H1 (cell line): ENCODE measurements at regions not wholly inside any gene's neighbourhood (a gene's known extent, or its start where the extent isn't known, plus 50 kb on each side); places are given as distances from the start of the nearest gene placed in this dataset.

Experiments
- CTCF ChIA-PET: fragments of 300-600 bp; sonication (Branson Sonifier 250); formaldehyde crosslinking; loops from one replicate; lab custom pipeline; 2021; ENCODE audit not compliant: partially characterized antibody; lab: Charles Lee
- POLR2A ChIA-PET: fragments of 300-600 bp; sonication (Branson Sonifier 250); formaldehyde crosslinking; loops from one replicate; lab custom pipeline; 2021; ENCODE audit warnings: inconsistent platforms; ENCODE audit not compliant: partially characterized antibody; lab: Charles Lee
- DNase-seq, 2 experiments: peaks; one replicate each; pipeline versions ENCODE4 v3.0.0 to v3.0.0-alpha.2; 2010 to 2022; ENCODE audit warnings: low spot score in 2 of 2, low read depth in 1 of 2, mixed read lengths in 1 of 2
- FAIRE-seq: peaks from 2 replicates; lab custom pipeline; 2011; peaks lifted over from hg19 to GRCh38; lab: Jason Lieb, UNC
- H2AFZ ChIP-seq: 2 replicates; pipeline ENCODE4 v1.8.1; 2012; ENCODE audit warnings: low read length, inconsistent platforms
- H2AK5ac ChIP-seq: 2 replicates; pipeline ENCODE4 v1.6.1; 2013; ENCODE audit warnings: low read depth, low read length
- H2BK120ac ChIP-seq: replicated peaks from 2 replicates; pipeline ENCODE3; 2013; ENCODE audit warnings: low read depth, low read length, inconsistent platforms
- H2BK12ac ChIP-seq: 2 replicates; pipeline ENCODE4 v1.6.1; 2013; ENCODE audit warnings: low read depth, low read length
- H2BK15ac ChIP-seq: 2 replicates; pipeline ENCODE4 v1.6.1; 2013; ENCODE audit warnings: low read length
- H2BK20ac ChIP-seq: 2 replicates; pipeline ENCODE4 v1.6.1; 2013; ENCODE audit warnings: low read length
- H2BK5ac ChIP-seq: 2 replicates; pipeline ENCODE4 v1.6.1; 2013; ENCODE audit warnings: low read depth, low read length
- H3K14ac ChIP-seq: 2 replicates; pipeline ENCODE4 v1.6.1; 2013; ENCODE audit warnings: inconsistent platforms; ENCODE audit not compliant: insufficient read length
- H3K18ac ChIP-seq: 2 replicates; pipeline ENCODE4 v1.6.1; 2013; ENCODE audit warnings: low read length; ENCODE audit errors: extremely low read depth
- H3K23ac ChIP-seq: 2 replicates; pipeline ENCODE4 v1.6.1; 2013; ENCODE audit warnings: inconsistent platforms; ENCODE audit not compliant: insufficient read length
- H3K23me2 ChIP-seq: 2 replicates; pipeline ENCODE4 v1.6.1; 2013; ENCODE audit warnings: low read depth, low read length
- H3K27ac ChIP-seq: 2 replicates; pipeline ENCODE4 v1.6.1; 2011; ENCODE audit warnings: low read depth, low read length, inconsistent platforms
- H3K27me3 ChIP-seq, 4 experiments: replicated peaks in 1 of 4; 1 replicate in 1 of 4; 2 replicates in 3 of 4; pipeline versions ENCODE4 v1.6.1 to v1.8.1; 2011 to 2013; ENCODE audit warnings: low read length in 3 of 4, mild to moderate bottlenecking in 3 of 4, inconsistent platforms in 2 of 4, mixed read lengths in 2 of 4, moderate library complexity in 1 of 4; ENCODE audit not compliant: control insufficient read depth in 3 of 4, insufficient read depth in 3 of 4; ENCODE audit errors: extremely low read depth in 1 of 4
- H3K36me3 ChIP-seq, 4 experiments: 2 replicates each; pipeline versions ENCODE4 v1.6.1 to v1.8.1; 2011 to 2013; ENCODE audit warnings: mild to moderate bottlenecking in 4 of 4, low read length in 3 of 4, moderate library complexity in 2 of 4, control low read depth in 1 of 4, inconsistent platforms in 1 of 4; ENCODE audit not compliant: insufficient read depth in 4 of 4, control insufficient read depth in 2 of 4
- H3K4ac ChIP-seq: replicated peaks from 2 replicates; pipeline ENCODE3; 2013; ENCODE audit warnings: low read length, low read depth, mixed read lengths, inconsistent platforms; ENCODE audit not compliant: insufficient read length
- H3K4me1 ChIP-seq, 4 experiments: replicated peaks in 1 of 4; 1 replicate in 1 of 4; 2 replicates in 3 of 4; pipeline versions ENCODE4 v1.6.1 to v1.8.1; 2011 to 2013; ENCODE audit warnings: low read length in 3 of 4, inconsistent platforms in 2 of 4, mixed read lengths in 1 of 4; ENCODE audit not compliant: insufficient read depth in 4 of 4, control insufficient read depth in 3 of 4
- H3K4me2 ChIP-seq, 2 experiments: 2 replicates each; pipeline versions ENCODE4 v1.6.1 to v1.8.1; 2011 to 2013; ENCODE audit warnings: low read depth in 2 of 2, low read length in 2 of 2, control low read depth in 1 of 2, inconsistent platforms in 1 of 2, mild to moderate bottlenecking in 1 of 2; ENCODE audit not compliant: insufficient read depth in 1 of 2
- H3K4me3 ChIP-seq, 4 experiments: fragments of 200-600, 300-600 bp in 1 of 4; sonication (generic), shearing (Covaris generic), sonication (Bioruptor Twin) in 1 of 4; 2 replicates each; pipeline versions ENCODE4 v1.5.1 to v1.8.1; 2011 to 2016; ENCODE audit warnings: low read length in 4 of 4, low read depth in 3 of 4, control low read depth in 2 of 4, inconsistent platforms in 2 of 4, mild to moderate bottlenecking in 2 of 4, mixed read lengths in 1 of 4, moderate library complexity in 1 of 4; ENCODE audit not compliant: insufficient read depth in 2 of 4; ENCODE audit errors: extremely low read depth in 1 of 4
- H3K56ac ChIP-seq: replicated peaks from 2 replicates; pipeline ENCODE3; 2013; ENCODE audit warnings: low read depth, mild to moderate bottlenecking, mixed read lengths, low read length, inconsistent platforms; ENCODE audit not compliant: insufficient read length
- H3K79me1 ChIP-seq: 2 replicates; pipeline ENCODE4 v1.6.1; 2013; ENCODE audit warnings: low read depth, low read length, control low read depth
- H3K79me2 ChIP-seq, 2 experiments: 2 replicates each; pipeline versions ENCODE4 v1.6.1 to v1.8.1; 2012 to 2013; ENCODE audit warnings: low read length in 2 of 2, mild to moderate bottlenecking in 2 of 2, inconsistent platforms in 1 of 2; ENCODE audit not compliant: insufficient read depth in 2 of 2, control insufficient read depth in 1 of 2
- H3K9ac ChIP-seq, 4 experiments: replicated peaks in 1 of 4; 1 replicate in 1 of 4; 2 replicates in 3 of 4; pipeline versions ENCODE4 v1.6.1 to v1.8.1; 2011 to 2013; ENCODE audit warnings: low read depth in 3 of 4, low read length in 3 of 4, control low read depth in 2 of 4, mild to moderate bottlenecking in 2 of 4, moderate library complexity in 2 of 4, inconsistent platforms in 1 of 4; ENCODE audit errors: extremely low read depth in 1 of 4
- H3K9me3 ChIP-seq, 2 experiments: 2 replicates each; pipeline versions ENCODE4 v1.6.1 to v1.8.1; 2012 to 2013; ENCODE audit warnings: mild to moderate bottlenecking in 2 of 2, moderate library complexity in 2 of 2, control low read depth in 1 of 2, inconsistent platforms in 1 of 2, low read depth in 1 of 2, low read length in 1 of 2, mixed read lengths in 1 of 2; ENCODE audit not compliant: insufficient read depth in 2 of 2
- H4K20me1 ChIP-seq, 2 experiments: replicated peaks in 1 of 2; 2 replicates each; pipeline versions ENCODE3 to v1.8.1; 2011 to 2013; ENCODE audit warnings: inconsistent platforms in 2 of 2, low read length in 2 of 2, mild to moderate bottlenecking in 1 of 2; ENCODE audit not compliant: insufficient read depth in 2 of 2, control insufficient read depth in 1 of 2
- H4K5ac ChIP-seq: 2 replicates; pipeline ENCODE4 v1.6.1; 2013; ENCODE audit warnings: low read length, low read depth, mixed read lengths, inconsistent platforms; ENCODE audit not compliant: insufficient read length
- H4K8ac ChIP-seq: 2 replicates; pipeline ENCODE4 v1.8.0; 2013; ENCODE audit warnings: mild to moderate bottlenecking, moderate library complexity, low read length, inconsistent platforms; ENCODE audit not compliant: insufficient read depth; ENCODE audit errors: extremely low read depth
- H4K91ac ChIP-seq: replicated peaks from 2 replicates; pipeline ENCODE3; 2013; ENCODE audit warnings: low read length, mixed read lengths, inconsistent platforms; ENCODE audit not compliant: insufficient read length
- HDAC6 ChIP-seq: IDR thresholded peaks from one replicate; pipeline ENCODE4 v1.7.1; 2012; ENCODE audit warnings: low read depth, mild to moderate bottlenecking, inconsistent platforms, low read length, moderate library complexity
- WGBS, 2 experiments: shearing (Covaris generic) in 1 of 2; methylation state at CpG; one replicate each; pipeline versions ENCODE4 v1.1.6 to v1.1.7; 2013 to 2015; ENCODE audit warnings: low lambda C conversion rate in 2 of 2, mixed read lengths in 2 of 2, inconsistent platforms in 1 of 2, low coverage in 1 of 2, missing lambda C conversion rate in 1 of 2; ENCODE audit not compliant: insufficient replicate concordance in 2 of 2, insufficient coverage in 1 of 2, insufficient read length in 1 of 2; ENCODE audit errors: extremely low coverage in 1 of 2, missing lambda C conversion rate in 1 of 2; 5-methylcytosine and 5-hydroxymethylcytosine counted together
- TF ChIP-seq, protein P1 (sequence below): IDR thresholded peaks from 2 replicates; pipeline ENCODE4 v1.6.1; 2012; ENCODE audit warnings: inconsistent platforms

DNA sequence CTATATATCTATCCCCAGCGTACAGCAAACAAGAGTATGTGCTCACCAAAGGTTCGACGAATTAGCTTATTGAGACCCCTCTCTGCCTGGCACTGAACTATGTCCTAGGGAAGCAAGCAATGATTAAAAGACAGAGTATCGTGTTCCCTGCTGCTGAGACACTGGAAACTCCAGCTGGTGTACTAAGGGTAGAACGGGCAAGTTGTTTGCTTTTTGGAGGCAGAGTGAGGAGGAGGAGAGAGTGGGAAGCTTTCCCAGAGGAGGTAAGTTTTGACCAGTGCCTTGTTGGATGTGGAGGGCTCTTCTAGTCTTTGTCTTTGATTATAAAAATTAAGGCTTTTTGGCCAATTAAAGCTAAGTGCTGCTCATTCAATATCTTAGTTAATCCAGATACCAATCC is 61.7 kb downstream of the PJA1 start:
- Histone ChIP-seq H4K5ac (no peak overlapping the region), H2BK5ac (no peak overlapping the region), H4K20me1 (no peaks in the 10 kb centered on the region), H2AFZ (no peak overlapping the region), H3K9me3 (no peaks in the 10 kb centered on the region), H3K79me2 (no peaks in the 10 kb centered on the region), H4K91ac (no peak overlapping the region), H2AK5ac (no peak overlapping the region), H2BK12ac (no peak overlapping the region), H4K8ac (no peak overlapping the region), H3K36me3 (no peaks in the 10 kb centered on the region), H3K27ac (no peak overlapping the region), H3K23ac (no peak overlapping the region), H2BK15ac (no peak overlapping the region), H3K4me2 (no peak overlapping the region), H3K27me3 (no peaks in the 10 kb centered on the region), H3K79me1 (no peaks in the 10 kb centered on the region), H3K9ac (no peak overlapping the region), H3K4ac (no peak overlapping the region), H3K4me1 (peaks cover 0 to 6% (median 5%) of the 10 kb centered on the region in 4 experiments; a peak in 5 of 7 replicates), H3K23me2 (no peaks in the 10 kb centered on the region), H2BK20ac (no peak overlapping the region), H3K4me3 (no peak overlapping the region), H3K14ac (no peak overlapping the region), H3K18ac (no peak overlapping the region), H3K56ac (no peak overlapping the region), H2BK120ac (no peak overlapping the region)
- DNase-seq, result no peak
- FAIRE-seq, result no peak
- TF ChIP-seq, protein P1, sequence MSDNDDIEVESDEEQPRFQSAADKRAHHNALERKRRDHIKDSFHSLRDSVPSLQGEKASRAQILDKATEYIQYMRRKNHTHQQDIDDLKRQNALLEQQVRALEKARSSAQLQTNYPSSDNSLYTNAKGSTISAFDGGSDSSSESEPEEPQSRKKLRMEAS, result no peak
- no peak for TF ChIP-seq HDAC6
- ChIA-PET POLR2A (interaction anchor here (0.8 kb wide), 1 partner anchor 34 kb away, joined by 3 read pairs; no protein-coding TSS in a partner anchor), CTCF (interaction anchor here (1.2 to 2.5 kb wide), 3 partner anchors 9 to 14 kb away, joined by 3 to 11 read pairs (median 5); no protein-coding TSS in a partner anchor)
- 96% methylated on average over 5 of the region's 5 CpGs; no CpG with 5 or more reads in 1 of the 2 experiments for WGBS, 2 experiments
